ENCODE measurements at regions not wholly inside any gene's neighbourhood (a gene's known extent, or its start where the extent isn't known, plus 50 kb on each side); places are given as distances from the start of the nearest gene placed in this dataset.

- Histone ChIP-seq H3K27ac (peak overlapping the region in 1 of 8 donors; percentile 4), H3K9me3 (no peaks in the 10 kb centered on the region), H3K4me1 (peaks cover 0 to 83% (median 55%) of the 10 kb centered on the region in 6 donors), H3K36me3 (no peaks in the 10 kb centered on the region), H3K4me3 (no peak overlapping the region), H3K27me3 (replicated peaks in 1 of 7) (no peaks in the 10 kb centered on the region)
- no peak for DNase-seq
- 74 to 86% (median 74%) methylated on average over 4 of the region's 4 CpGs for WGBS, 5 donors
- intact Hi-C loops (cut with DNase I; ENCODE audit: low total_unique reads): no loop called here
- TF ChIP-seq POLR2A (IDR thresholded peaks at IDR 0.05): no peak
- TF ChIP-seq POLR2AphosphoS5 (IDR thresholded peaks at IDR 0.05): peak in 1 of 3 donors; percentile 21
- TF ChIP-seq CTCF (IDR thresholded peaks at IDR 0.05 in 8 of 11, conservative IDR thresholded peaks at IDR 0.05 in 3 of 11): peak in 3 of 11 experiments; percentile 13 to 30 (median 23)
These were observed 144.6 kb downstream of the PLPP3 start for GRCh38 chr1:56434740-56435139.

DNA sequence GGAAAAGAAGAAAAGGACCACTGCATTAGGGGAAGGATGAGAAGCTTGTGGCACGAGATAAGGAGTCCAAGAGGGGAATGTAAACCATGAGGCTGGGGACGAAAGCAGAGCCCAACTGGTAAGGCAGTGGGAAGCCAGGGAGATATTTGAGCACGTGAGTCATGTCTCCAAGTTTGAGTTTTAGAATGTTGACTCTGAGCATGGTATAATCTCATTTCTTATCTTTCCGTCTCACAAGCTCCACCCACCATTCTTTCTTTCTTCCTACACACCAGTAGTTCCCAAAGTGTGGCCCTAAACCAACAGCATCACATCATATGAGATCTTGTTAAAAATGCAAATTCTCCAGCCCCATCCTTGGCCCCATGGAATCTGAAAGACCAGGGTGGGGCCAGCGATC is 145.3 kb downstream of the PLPP3 start:
- H3K27me3 ChIP-seq (replicated peaks in 1 of 7): no peaks in the 10 kb centered on the region
- H3K27ac ChIP-seq: peak overlapping the region in 1 of 8 donors; percentile 4
- 83 to 93% (median 87%) methylated on average over 5 of the region's 5 CpGs for WGBS, 5 donors
- intact Hi-C loops (cut with DNase I; ENCODE audit: low total_unique reads): no loop called here
- peaks cover 0 to 81% (median 51%) of the 10 kb centered on the region in 6 donors for H3K4me1 ChIP-seq
- H3K36me3 ChIP-seq: no peaks in the 10 kb centered on the region
- no peak for DNase-seq
- TF ChIP-seq POLR2A (IDR thresholded peaks at IDR 0.05): no peak
- TF ChIP-seq POLR2AphosphoS5 (IDR thresholded peaks at IDR 0.05): no peak
- TF ChIP-seq CTCF (IDR thresholded peaks at IDR 0.05 in 8 of 11, conservative IDR thresholded peaks at IDR 0.05 in 3 of 11): no peak
- H3K4me3 ChIP-seq: no peak overlapping the region
- no peaks in the 10 kb centered on the region for H3K9me3 ChIP-seq

- WGBS, 5 donors: 71 to 81% (median 77%) methylated on average over 4 of the region's 4 CpGs
- H3K27ac ChIP-seq: peak overlapping the region in 4 of 8 donors; percentile 22 to 70 (median 46)
These were observed 146.2 kb downstream of the PLPP3 start for GRCh38 chr1:56433056-56433577.

GRCh38 chr1:56432166-56432971 is 147.0 kb downstream of the PLPP3 start:
- no peak for DNase-seq
- Histone ChIP-seq H3K9me3 (no peaks in the 10 kb centered on the region), H3K27me3 (replicated peaks in 1 of 7) (no peaks in the 10 kb centered on the region), H3K4me3 (no peak overlapping the region), H3K27ac (peak overlapping the region in 4 of 8 donors; percentile 22 to 70 (median 46)), H3K36me3 (no peaks in the 10 kb centered on the region), H3K4me1 (peaks cover 0 to 73% (median 40%) of the 10 kb centered on the region in 6 donors)
- TF ChIP-seq POLR2A (IDR thresholded peaks at IDR 0.05): no peak
- no peak for TF ChIP-seq CTCF (IDR thresholded peaks at IDR 0.05 in 8 of 11, conservative IDR thresholded peaks at IDR 0.05 in 3 of 11)
- TF ChIP-seq POLR2AphosphoS5 (IDR thresholded peaks at IDR 0.05): no peak
- WGBS, 5 donors: 77 to 90% (median 84%) methylated on average over 8 of the region's 8 CpGs
- intact Hi-C loops (cut with DNase I; ENCODE audit: low total_unique reads): no loop called here

More at GRCh38 chr1:56433056-56433577, 146.2 kb downstream of the PLPP3 start:
- Histone ChIP-seq H3K4me1 (peaks cover 0 to 78% (median 47%) of the 10 kb centered on the region in 6 donors), H3K9me3 (no peaks in the 10 kb centered on the region), H3K27me3 (replicated peaks in 1 of 7) (no peaks in the 10 kb centered on the region), H3K36me3 (no peaks in the 10 kb centered on the region), H3K4me3 (no peak overlapping the region)
- no peak for DNase-seq
- intact Hi-C loops (cut with DNase I; ENCODE audit: low total_unique reads): no loop called here
- no peak for TF ChIP-seq POLR2A (IDR thresholded peaks at IDR 0.05)
- TF ChIP-seq POLR2AphosphoS5 (IDR thresholded peaks at IDR 0.05): peak in 2 of 3 donors; percentile 27 to 59
